H9 (cell line): ENCODE measurements at regions not wholly inside any gene's neighbourhood (a gene's known extent, or its start where the extent isn't known, plus 50 kb on each side); places are given as distances from the start of the nearest gene placed in this dataset.

Source experiments
- DNase-seq: peaks from one replicate; pipeline ENCODE4 v3.0.0-alpha.2; 2017
- H2AFZ ChIP-seq: one replicate; pipeline ENCODE4 v1.6.1; 2013; ENCODE audit warnings: mild to moderate bottlenecking, low read length, control low read depth, moderate library complexity
- H2AK5ac ChIP-seq: 2 replicates; pipeline ENCODE4 v1.6.1; 2013; ENCODE audit warnings: low read length, control low read depth, mixed read lengths; ENCODE audit not compliant: insufficient read length
- H2BK120ac ChIP-seq: one replicate; pipeline ENCODE4 v1.6.1; 2013; ENCODE audit warnings: low read depth, mild to moderate bottlenecking, low read length, control low read depth, inconsistent platforms; ENCODE audit not compliant: poor library complexity, severe bottlenecking
- H2BK12ac ChIP-seq: 2 replicates; pipeline ENCODE4 v1.6.1; 2013; ENCODE audit warnings: low read length, control low read depth, mixed read lengths, low read depth; ENCODE audit not compliant: insufficient read length
- H2BK15ac ChIP-seq: 2 replicates; pipeline ENCODE4 v1.6.1; 2013; ENCODE audit warnings: low read depth, low read length, control low read depth
- H2BK20ac ChIP-seq: one replicate; pipeline ENCODE4 v1.6.1; 2013; ENCODE audit warnings: low read depth, mild to moderate bottlenecking, low read length, control low read depth, inconsistent platforms; ENCODE audit not compliant: poor library complexity, severe bottlenecking
- H2BK5ac ChIP-seq: 2 replicates; pipeline ENCODE4 v1.6.1; 2013; ENCODE audit warnings: low read length, control low read depth, mixed read lengths; ENCODE audit not compliant: insufficient read length
- H3K14ac ChIP-seq: 2 replicates; pipeline ENCODE4 v1.6.1; 2013; ENCODE audit warnings: low read length, control low read depth; ENCODE audit not compliant: insufficient read depth
- H3K18ac ChIP-seq: 2 replicates; pipeline ENCODE4 v1.6.1; 2013; ENCODE audit warnings: low read depth, mild to moderate bottlenecking, mixed read lengths, low read length, control low read depth; ENCODE audit not compliant: insufficient read length
- H3K23ac ChIP-seq: 2 replicates; pipeline ENCODE4 v1.6.1; 2013; ENCODE audit warnings: low read length, control low read depth, mixed read lengths, low read depth; ENCODE audit not compliant: insufficient read length
- H3K23me2 ChIP-seq: 2 replicates; pipeline ENCODE4 v1.6.1; 2013; ENCODE audit warnings: low read depth, mild to moderate bottlenecking, mixed read lengths, low read length, control low read depth; ENCODE audit not compliant: insufficient read length, poor library complexity, severe bottlenecking
- H3K27ac ChIP-seq: 2 replicates; pipeline ENCODE4 v1.5.1; 2013; ENCODE audit warnings: low read length, control low read depth, mixed read lengths, low read depth; ENCODE audit not compliant: insufficient read length
- H3K27me3 ChIP-seq: 2 replicates; pipeline ENCODE4 v1.6.1; 2013; ENCODE audit warnings: low read length, control low read depth, inconsistent platforms; ENCODE audit not compliant: insufficient read depth
- H3K4ac ChIP-seq: 2 replicates; pipeline ENCODE4 v1.6.1; 2013; ENCODE audit warnings: low read depth, mild to moderate bottlenecking, control low read depth, inconsistent platforms, low read length, moderate library complexity
- H3K4me1 ChIP-seq: 2 replicates; pipeline ENCODE4 v1.6.1; 2013; ENCODE audit warnings: low read length, control low read depth, inconsistent platforms; ENCODE audit not compliant: insufficient read depth
- H3K4me2 ChIP-seq: 2 replicates; pipeline ENCODE4 v1.6.1; 2013; ENCODE audit warnings: low read length, control low read depth, mixed read lengths; ENCODE audit not compliant: insufficient read length, insufficient read depth
- H3K56ac ChIP-seq: 2 replicates; pipeline ENCODE4 v1.6.1; 2013; ENCODE audit warnings: low read depth, mild to moderate bottlenecking, mixed read lengths, low read length, control low read depth; ENCODE audit not compliant: insufficient read length
- H3K79me1 ChIP-seq: 2 replicates; pipeline ENCODE4 v1.6.1; 2013; ENCODE audit warnings: low read depth, mild to moderate bottlenecking, moderate library complexity, low read length, control low read depth, inconsistent platforms; ENCODE audit not compliant: insufficient read depth, poor library complexity, severe bottlenecking
- H3K79me2 ChIP-seq: 2 replicates; pipeline ENCODE4 v1.6.1; 2013; ENCODE audit warnings: low read length, control low read depth, inconsistent platforms; ENCODE audit not compliant: insufficient read depth
- H3K9ac ChIP-seq: 2 replicates; pipeline ENCODE4 v1.6.1; 2013; ENCODE audit warnings: low read length, control low read depth, mixed read lengths; ENCODE audit not compliant: insufficient read length; ENCODE audit errors: extremely low read depth
- H3K9me3 ChIP-seq: one replicate; pipeline ENCODE4 v1.6.1; 2013; ENCODE audit warnings: low read depth, low read length, inconsistent platforms; ENCODE audit not compliant: control insufficient read depth
- H3T11ph ChIP-seq: one replicate; pipeline ENCODE4 v1.6.1; 2013; ENCODE audit warnings: mild to moderate bottlenecking, low read length, control low read depth, inconsistent platforms
- H4K20me1 ChIP-seq: one replicate; pipeline ENCODE4 v1.6.1; 2013; ENCODE audit not compliant: control insufficient read depth, insufficient read length, insufficient read depth
- H4K5ac ChIP-seq: 2 replicates; pipeline ENCODE4 v1.6.1; 2013; ENCODE audit warnings: low read depth, mild to moderate bottlenecking, mixed read lengths, low read length, control low read depth; ENCODE audit not compliant: insufficient read length
- H4K8ac ChIP-seq: replicated peaks from 2 replicates; pipeline ENCODE4 v1.6.1; 2013; ENCODE audit warnings: low read length, control low read depth, mixed read lengths, low read depth; ENCODE audit not compliant: insufficient read length
- H4K91ac ChIP-seq: 2 replicates; pipeline ENCODE4 v1.6.1; 2013; ENCODE audit warnings: low read depth, mild to moderate bottlenecking, moderate library complexity, mixed read lengths, low read length, control low read depth; ENCODE audit not compliant: insufficient read length
- H3K27ac Mint-ChIP-seq, 3 experiments: 2 replicates in 2 of 3; 3 replicates in 1 of 3; pipeline ENCODE4 v1.8.0; 2020 to 2021; ENCODE audit warnings: mixed read lengths in 3 of 3, mild to moderate bottlenecking in 1 of 3, moderate library complexity in 1 of 3
- H3K27me3 Mint-ChIP-seq: 2 replicates; pipeline ENCODE4 v1.8.0; 2021; ENCODE audit warnings: low read depth, mild to moderate bottlenecking, moderate library complexity, mixed read lengths
- H3K36me3 Mint-ChIP-seq, 3 experiments: 2 replicates in 2 of 3; 3 replicates in 1 of 3; pipeline ENCODE4 v1.8.0; 2020 to 2021; ENCODE audit warnings: low read depth in 3 of 3, mixed read lengths in 3 of 3; ENCODE audit not compliant: insufficient read depth in 1 of 3
- H3K4me1 Mint-ChIP-seq, 2 experiments: 2 replicates each; pipeline ENCODE4 v1.8.0; 2020; ENCODE audit warnings: mixed read lengths in 2 of 2
- H3K4me3 Mint-ChIP-seq, 2 experiments: 2 replicates in 1 of 2; 3 replicates in 1 of 2; pipeline ENCODE4 v1.8.0; 2020 to 2021; ENCODE audit warnings: mild to moderate bottlenecking in 2 of 2, mixed read lengths in 2 of 2, moderate library complexity in 1 of 2
- H3K9me3 Mint-ChIP-seq, 2 experiments: 2 replicates in 1 of 2; 3 replicates in 1 of 2; pipeline ENCODE4 v1.8.0; 2020; ENCODE audit warnings: mild to moderate bottlenecking in 2 of 2, mixed read lengths in 2 of 2, moderate library complexity in 1 of 2
- CTCF ChIP-seq: fragments of 200-600 bp; sonication (generic); conservative IDR thresholded peaks from 3 replicates; pipeline ENCODE4 v1.8.0; 2021; ENCODE audit warnings: antibody characterized with exemption, mild to moderate bottlenecking
- WGBS: extraction: QIAGEN DNeasy Blood & Tissue Kit; methylation state at CpG from one replicate; pipeline ENCODE4 v1.1.7; 2013; ENCODE audit warnings: missing lambda C conversion rate, low lambda C conversion rate, mixed read lengths; ENCODE audit not compliant: insufficient read length; ENCODE audit errors: extremely low coverage; 5-methylcytosine and 5-hydroxymethylcytosine counted together

DNA sequence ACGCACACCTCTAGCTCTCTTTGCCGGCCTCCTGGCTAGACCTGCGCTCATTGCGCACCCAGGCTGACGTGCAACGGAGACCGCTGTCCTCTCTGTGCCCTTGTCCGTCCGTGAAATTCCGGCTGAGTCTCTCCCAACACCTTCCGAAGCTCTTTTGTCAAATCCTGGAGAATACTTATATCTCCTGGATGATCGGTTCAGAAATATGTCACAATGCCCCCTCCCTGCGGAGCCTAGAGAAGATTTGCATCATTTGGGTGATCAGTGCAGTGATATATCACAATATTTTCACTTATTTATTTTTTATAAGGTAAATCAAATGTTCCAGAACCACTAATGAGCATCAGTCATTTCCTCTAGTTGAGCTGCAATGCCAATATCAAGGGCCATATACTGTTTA is 1366.9 kb upstream of the USP9Y start:
- H3K27ac ChIP-seq: no peak overlapping the region
- H4K8ac ChIP-seq: no peak overlapping the region
- H3K4me2 ChIP-seq: no peak overlapping the region
- no peak overlapping the region for H3T11ph ChIP-seq
- H2BK15ac ChIP-seq: no peak overlapping the region
- no peaks in the 10 kb centered on the region for H3K27me3 ChIP-seq
- H3K27me3 Mint-ChIP-seq: no peaks in the 10 kb centered on the region
- H2BK12ac ChIP-seq: no peak overlapping the region
- H3K4ac ChIP-seq: no peak overlapping the region
- no peaks in the 10 kb centered on the region for H3K36me3 Mint-ChIP-seq
- H3K18ac ChIP-seq: no peak overlapping the region
- H3K9ac ChIP-seq: no peak overlapping the region
- peak; percentile 28 for DNase-seq
- H3K9me3 ChIP-seq: no peaks in the 10 kb centered on the region
- H3K27ac Mint-ChIP-seq: no peak overlapping the region
- no peaks in the 10 kb centered on the region for H3K23me2 ChIP-seq
- no peak overlapping the region for H4K91ac ChIP-seq
- H3K9me3 Mint-ChIP-seq: peaks cover 0 to 2% of the 10 kb centered on the region in 2 experiments; a peak in 1 of 5 replicates
- H3K4me3 Mint-ChIP-seq: no peak overlapping the region
- H3K4me1 ChIP-seq: no peaks in the 10 kb centered on the region
- no peak overlapping the region for H2BK5ac ChIP-seq
- no peak overlapping the region for H2AFZ ChIP-seq
- H3K4me1 Mint-ChIP-seq: no peaks in the 10 kb centered on the region
- H3K14ac ChIP-seq: no peak overlapping the region
- no peak overlapping the region for H2BK120ac ChIP-seq
- no peak overlapping the region for H4K5ac ChIP-seq
- TF ChIP-seq CTCF: no peak
- no peak overlapping the region for H2AK5ac ChIP-seq
- H4K20me1 ChIP-seq: no peaks in the 10 kb centered on the region
- H3K56ac ChIP-seq: no peak overlapping the region
- no peaks in the 10 kb centered on the region for H3K79me2 ChIP-seq
- H3K79me1 ChIP-seq: no peaks in the 10 kb centered on the region
- H2BK20ac ChIP-seq: no peak overlapping the region
- H3K23ac ChIP-seq: no peak overlapping the region
- no CpG with 5 or more reads among the region's 13 CpGs for WGBS
